ENCODE measurements at regions not wholly inside any gene's neighbourhood (a gene's known extent, or its start where the extent isn't known, plus 50 kb on each side); places are given as distances from the start of the nearest gene placed in this dataset.
"Not testable (repeated sequence)": the region's sequence is repeated elsewhere in the genome, so short reads cannot be mapped to it uniquely, and the experiment has no call there.

GRCh38 chr6:131473303-131473702 lies 99.7 kb upstream of the ARG1 start:
- TF ChIP-seq, protein P1, sequence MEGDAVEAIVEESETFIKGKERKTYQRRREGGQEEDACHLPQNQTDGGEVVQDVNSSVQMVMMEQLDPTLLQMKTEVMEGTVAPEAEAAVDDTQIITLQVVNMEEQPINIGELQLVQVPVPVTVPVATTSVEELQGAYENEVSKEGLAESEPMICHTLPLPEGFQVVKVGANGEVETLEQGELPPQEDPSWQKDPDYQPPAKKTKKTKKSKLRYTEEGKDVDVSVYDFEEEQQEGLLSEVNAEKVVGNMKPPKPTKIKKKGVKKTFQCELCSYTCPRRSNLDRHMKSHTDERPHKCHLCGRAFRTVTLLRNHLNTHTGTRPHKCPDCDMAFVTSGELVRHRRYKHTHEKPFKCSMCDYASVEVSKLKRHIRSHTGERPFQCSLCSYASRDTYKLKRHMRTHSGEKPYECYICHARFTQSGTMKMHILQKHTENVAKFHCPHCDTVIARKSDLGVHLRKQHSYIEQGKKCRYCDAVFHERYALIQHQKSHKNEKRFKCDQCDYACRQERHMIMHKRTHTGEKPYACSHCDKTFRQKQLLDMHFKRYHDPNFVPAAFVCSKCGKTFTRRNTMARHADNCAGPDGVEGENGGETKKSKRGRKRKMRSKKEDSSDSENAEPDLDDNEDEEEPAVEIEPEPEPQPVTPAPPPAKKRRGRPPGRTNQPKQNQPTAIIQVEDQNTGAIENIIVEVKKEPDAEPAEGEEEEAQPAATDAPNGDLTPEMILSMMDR (IDR thresholded peaks at IDR 0.05), result not testable (repeated sequence)
- not testable (repeated sequence) for TF ChIP-seq POLR2A (IDR thresholded peaks at IDR 0.05)
